ENCODE measurements at regions not wholly inside any gene's neighbourhood (a gene's known extent, or its start where the extent isn't known, plus 50 kb on each side); places are given as distances from the start of the nearest gene placed in this dataset.
"Not testable (repeated sequence)": the region's sequence is repeated elsewhere in the genome, so short reads cannot be mapped to it uniquely, and the experiment has no call there.

DNA sequence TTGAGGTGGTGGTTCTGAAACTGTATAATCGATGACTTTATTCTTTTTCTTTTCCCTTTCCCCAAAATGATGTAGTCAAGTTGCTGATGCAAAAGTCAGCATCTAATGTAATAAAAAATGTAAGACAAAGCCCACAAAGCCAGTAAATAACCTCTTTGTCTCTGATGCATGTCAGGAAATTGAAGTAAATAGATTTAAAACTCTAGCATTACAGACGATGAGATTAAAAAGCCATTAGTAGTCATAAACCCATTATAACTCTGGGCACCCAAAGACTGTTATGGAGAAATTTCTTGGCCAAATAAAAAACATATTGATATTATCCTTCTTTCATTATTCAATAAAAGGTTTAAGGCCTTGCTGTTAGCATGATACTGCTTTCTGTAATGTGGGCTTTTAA, 548.7 kb downstream of the TUSC1 start:
- H3K4me3 ChIP-seq (ENCODE audit: low read depth, low read length) = no peak overlapping the region
- TF ChIP-seq, protein P1, sequence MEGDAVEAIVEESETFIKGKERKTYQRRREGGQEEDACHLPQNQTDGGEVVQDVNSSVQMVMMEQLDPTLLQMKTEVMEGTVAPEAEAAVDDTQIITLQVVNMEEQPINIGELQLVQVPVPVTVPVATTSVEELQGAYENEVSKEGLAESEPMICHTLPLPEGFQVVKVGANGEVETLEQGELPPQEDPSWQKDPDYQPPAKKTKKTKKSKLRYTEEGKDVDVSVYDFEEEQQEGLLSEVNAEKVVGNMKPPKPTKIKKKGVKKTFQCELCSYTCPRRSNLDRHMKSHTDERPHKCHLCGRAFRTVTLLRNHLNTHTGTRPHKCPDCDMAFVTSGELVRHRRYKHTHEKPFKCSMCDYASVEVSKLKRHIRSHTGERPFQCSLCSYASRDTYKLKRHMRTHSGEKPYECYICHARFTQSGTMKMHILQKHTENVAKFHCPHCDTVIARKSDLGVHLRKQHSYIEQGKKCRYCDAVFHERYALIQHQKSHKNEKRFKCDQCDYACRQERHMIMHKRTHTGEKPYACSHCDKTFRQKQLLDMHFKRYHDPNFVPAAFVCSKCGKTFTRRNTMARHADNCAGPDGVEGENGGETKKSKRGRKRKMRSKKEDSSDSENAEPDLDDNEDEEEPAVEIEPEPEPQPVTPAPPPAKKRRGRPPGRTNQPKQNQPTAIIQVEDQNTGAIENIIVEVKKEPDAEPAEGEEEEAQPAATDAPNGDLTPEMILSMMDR (IDR thresholded peaks at IDR 0.05; ENCODE audit: insufficient read depth, low read depth, low read length, missing control alignments) = no peak
- DNase-seq (ENCODE audit: low read depth) = no peak

DNA sequence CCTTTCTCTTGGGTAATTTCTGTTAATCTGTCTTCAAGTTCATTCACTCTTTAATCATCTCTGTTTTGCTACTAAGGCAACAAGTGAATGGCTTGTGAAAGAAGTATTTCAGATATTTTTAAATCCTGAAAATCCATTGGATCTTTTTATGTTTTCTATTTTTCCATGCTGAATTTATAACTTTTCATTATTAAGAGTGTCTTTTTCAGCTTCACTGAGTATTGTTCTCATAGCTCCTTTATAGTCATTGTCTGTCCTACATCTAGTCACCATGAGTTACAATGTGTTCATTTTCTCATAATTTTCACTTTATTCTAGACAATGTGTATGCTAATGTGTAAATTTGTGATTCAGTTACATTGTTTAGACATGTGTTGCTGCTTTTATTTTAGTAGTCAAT, 556.4 kb downstream of the TUSC1 start:
- no peak overlapping the region for H3K4me3 ChIP-seq (ENCODE audit: low read depth, low read length)
- DNase-seq (ENCODE audit: low read depth) = no peak
- TF ChIP-seq, protein P1 (IDR thresholded peaks at IDR 0.05; ENCODE audit: insufficient read depth, low read depth, low read length, missing control alignments) = no peak

DNA sequence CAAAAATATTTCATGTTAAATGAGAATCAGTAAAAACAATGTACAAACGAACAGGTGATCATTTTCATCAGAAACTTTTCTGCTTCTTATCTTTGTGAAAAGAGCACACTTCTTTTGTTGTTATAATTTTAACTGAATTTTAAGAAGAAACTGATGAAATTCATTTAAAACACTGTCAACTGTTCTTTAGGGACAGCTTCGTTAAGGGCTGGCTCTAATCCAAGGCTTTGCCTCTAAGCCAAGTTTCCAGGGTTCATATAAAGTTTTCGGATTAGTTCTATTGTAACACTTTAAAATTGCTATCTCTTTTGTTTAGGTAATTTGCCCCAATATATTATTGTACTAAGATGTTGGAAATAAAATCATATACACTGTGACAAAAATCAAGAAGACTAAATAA, 559.2 kb downstream of the TUSC1 start:
- TF ChIP-seq, protein P1 (IDR thresholded peaks at IDR 0.05; ENCODE audit: insufficient read depth, low read depth, low read length, missing control alignments) = no peak
- no peak for DNase-seq (ENCODE audit: low read depth)
- H3K4me3 ChIP-seq (ENCODE audit: low read depth, low read length) = no peak overlapping the region

DNA sequence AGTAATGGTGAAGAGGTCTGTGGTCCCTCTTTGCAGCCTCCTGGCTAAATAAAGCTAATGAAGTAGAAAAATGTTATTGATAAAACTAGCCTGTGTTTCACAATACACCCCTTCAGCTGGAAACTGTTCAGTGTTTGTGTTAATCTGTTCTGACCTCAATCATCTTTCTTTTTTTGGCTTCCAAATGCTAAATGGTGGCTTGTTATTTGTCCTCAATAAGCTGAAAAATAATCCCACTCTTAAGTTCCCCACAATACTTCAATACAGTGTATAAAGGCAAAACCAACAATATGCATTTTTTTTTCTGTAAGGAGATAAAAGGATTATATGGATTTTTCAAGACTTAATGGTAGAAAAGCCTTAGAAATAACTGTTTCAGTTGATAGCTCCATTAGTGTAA, 560.5 kb downstream of the TUSC1 start:
- DNase-seq (ENCODE audit: low read depth) = no peak
- H3K4me3 ChIP-seq (ENCODE audit: low read depth, low read length) = no peak overlapping the region
- TF ChIP-seq, protein P1 (IDR thresholded peaks at IDR 0.05; ENCODE audit: insufficient read depth, low read depth, low read length, missing control alignments) = no peak

DNA sequence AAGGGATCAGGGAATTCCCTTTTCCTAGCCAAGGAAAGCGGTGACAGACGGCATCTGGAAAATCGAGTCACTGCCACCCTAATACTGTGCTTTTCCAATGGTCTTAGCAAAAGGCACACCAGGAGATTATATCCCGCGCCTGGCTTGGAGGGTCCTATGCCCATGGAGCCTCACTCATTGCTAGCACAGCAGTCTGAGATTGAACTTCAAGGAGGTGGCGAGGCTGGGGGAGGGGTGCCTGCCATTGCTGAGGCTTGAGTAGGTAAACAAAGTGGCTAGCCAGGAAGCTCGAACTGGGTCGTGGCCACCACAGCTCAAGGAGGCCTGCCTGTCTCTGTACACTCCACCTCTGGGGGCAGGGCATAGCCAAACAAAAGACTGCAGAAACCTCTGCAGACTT, 556.5 kb upstream of the IZUMO3 start:
- not testable (repeated sequence) for DNase-seq (ENCODE audit: low read depth); H3K4me3 ChIP-seq (ENCODE audit: low read depth, low read length)

DNA sequence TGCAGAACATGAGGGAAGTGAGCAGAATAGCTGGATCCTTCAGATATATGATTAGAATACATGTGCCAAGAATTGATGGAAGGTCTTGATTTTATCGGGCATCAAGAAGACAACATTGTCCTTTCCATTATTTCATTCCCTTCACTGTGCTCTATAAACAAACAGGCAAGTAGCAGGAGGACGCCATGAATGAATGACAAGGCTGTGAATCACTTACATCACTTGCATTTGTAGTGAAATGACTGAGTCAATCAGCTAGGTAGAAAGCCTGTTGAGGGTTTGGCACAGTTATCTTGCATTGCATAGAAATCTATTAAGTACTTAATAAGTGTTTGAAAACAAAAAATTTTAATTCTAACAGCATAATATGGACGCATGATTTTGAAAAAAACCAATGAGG, 548.8 kb upstream of the IZUMO3 start:
- DNase-seq (ENCODE audit: low read depth) = no peak
- no peak overlapping the region for H3K4me3 ChIP-seq (ENCODE audit: low read depth, low read length)
- TF ChIP-seq, protein P1 (IDR thresholded peaks at IDR 0.05; ENCODE audit: insufficient read depth, low read depth, low read length, missing control alignments) = no peak

DNA sequence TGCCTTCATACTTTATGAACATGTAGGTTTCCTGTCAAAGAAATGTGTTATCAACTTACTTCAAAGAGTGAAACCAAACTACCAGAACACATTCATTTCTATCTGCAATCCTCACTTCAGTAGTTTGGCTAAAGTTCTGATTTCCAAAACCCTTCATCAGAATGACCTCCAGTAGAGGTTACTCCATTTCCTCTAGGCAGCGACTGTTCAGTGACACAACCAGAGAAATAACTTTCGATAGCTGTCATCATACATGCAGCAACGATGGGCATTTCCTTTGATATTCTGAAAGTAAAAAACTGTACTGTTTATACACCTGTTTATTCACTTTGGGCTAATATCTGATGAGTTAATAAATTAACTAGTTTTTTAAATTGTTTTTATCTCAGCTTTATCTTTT, 532.5 kb upstream of the IZUMO3 start:
- DNase-seq (ENCODE audit: low read depth) = no peak
- TF ChIP-seq, protein P1 (IDR thresholded peaks at IDR 0.05; ENCODE audit: insufficient read depth, low read depth, low read length, missing control alignments) = no peak
- no peak overlapping the region for H3K4me3 ChIP-seq (ENCODE audit: low read depth, low read length)

All from GM12865 (cell line).